ENCODE measurements at regions not wholly inside any gene's neighbourhood (a gene's known extent, or its start where the extent isn't known, plus 50 kb on each side); places are given as distances from the start of the nearest gene placed in this dataset.
"Not testable (repeated sequence)": the region's sequence is repeated elsewhere in the genome, so short reads cannot be mapped to it uniquely, and the experiment has no call there.

DNA sequence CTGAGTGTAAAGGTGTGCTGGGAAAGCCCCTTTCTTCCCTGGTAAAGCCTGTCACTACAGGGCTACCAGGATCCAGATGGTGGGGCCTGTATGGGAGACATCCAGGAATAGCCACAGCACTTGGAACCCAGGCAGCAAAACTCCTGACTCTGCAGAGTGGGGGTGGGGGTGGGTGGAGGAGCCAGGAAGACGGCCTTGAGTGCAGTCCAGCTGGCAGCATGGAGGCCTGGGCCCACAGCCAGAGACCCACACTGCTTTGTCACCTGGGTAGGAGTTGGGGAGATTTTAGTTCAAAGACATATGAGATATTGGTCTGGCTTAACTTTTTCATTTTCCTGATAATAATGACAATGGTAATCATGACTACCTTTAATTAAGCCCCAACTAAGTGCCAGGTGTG, 116.7 kb upstream of the MRPS22 start:
- intact Hi-C loops (cut with DNase I; ENCODE audit: low total_unique reads), result no loop called here
- DNase-seq, result no peak
- Histone ChIP-seq H3K36me3 (no peaks in the 10 kb centered on the region), H3K27ac (no peak overlapping the region), H3K9me3 (no peaks in the 10 kb centered on the region), H3K27me3 (no peaks in the 10 kb centered on the region), H3K4me1 (no peaks in the 10 kb centered on the region), H3K4me3 (no peak overlapping the region)
- in situ Hi-C loops (cut with MboI; ENCODE audit: low pct_ligation_motif_present in 1 of 4, low pct_unique_long_range_greater_than_20kb in 1 of 4, low sequenced_read_pairs in 3 of 4), result no loop called here
- WGBS, 2 donors (ENCODE audit: low coverage in 1 of 2), result 33% methylated on average over 1 of the region's 1 CpG; no CpG with 5 or more reads in 1 of the 2 donors
- TF ChIP-seq, protein P1, sequence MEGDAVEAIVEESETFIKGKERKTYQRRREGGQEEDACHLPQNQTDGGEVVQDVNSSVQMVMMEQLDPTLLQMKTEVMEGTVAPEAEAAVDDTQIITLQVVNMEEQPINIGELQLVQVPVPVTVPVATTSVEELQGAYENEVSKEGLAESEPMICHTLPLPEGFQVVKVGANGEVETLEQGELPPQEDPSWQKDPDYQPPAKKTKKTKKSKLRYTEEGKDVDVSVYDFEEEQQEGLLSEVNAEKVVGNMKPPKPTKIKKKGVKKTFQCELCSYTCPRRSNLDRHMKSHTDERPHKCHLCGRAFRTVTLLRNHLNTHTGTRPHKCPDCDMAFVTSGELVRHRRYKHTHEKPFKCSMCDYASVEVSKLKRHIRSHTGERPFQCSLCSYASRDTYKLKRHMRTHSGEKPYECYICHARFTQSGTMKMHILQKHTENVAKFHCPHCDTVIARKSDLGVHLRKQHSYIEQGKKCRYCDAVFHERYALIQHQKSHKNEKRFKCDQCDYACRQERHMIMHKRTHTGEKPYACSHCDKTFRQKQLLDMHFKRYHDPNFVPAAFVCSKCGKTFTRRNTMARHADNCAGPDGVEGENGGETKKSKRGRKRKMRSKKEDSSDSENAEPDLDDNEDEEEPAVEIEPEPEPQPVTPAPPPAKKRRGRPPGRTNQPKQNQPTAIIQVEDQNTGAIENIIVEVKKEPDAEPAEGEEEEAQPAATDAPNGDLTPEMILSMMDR (IDR thresholded peaks at IDR 0.05), result no peak
- TF ChIP-seq POLR2AphosphoS5 (IDR thresholded peaks at IDR 0.05), result no peak
- no peak for TF ChIP-seq EP300 (IDR thresholded peaks at IDR 0.05; ENCODE audit: low read depth)
- no peak for TF ChIP-seq POLR2A (IDR thresholded peaks at IDR 0.05)

- 78 to 83% methylated on average over 2 to 4 of the region's 4 CpGs for WGBS, 2 donors (ENCODE audit: low coverage in 1 of 2)
- intact Hi-C loops (cut with DNase I; ENCODE audit: low total_unique reads), result no loop called here
Measured at GRCh38 chr3:139227827-139228226, 116.0 kb upstream of the MRPS22 start.

GRCh38 chr3:139230391-139230790, 113.4 kb upstream of the MRPS22 start:
- Histone ChIP-seq H3K4me3 (no peak overlapping the region), H3K9me3 (no peaks in the 10 kb centered on the region), H3K4me1 (no peaks in the 10 kb centered on the region), H3K27ac (no peak overlapping the region), H3K27me3 (no peaks in the 10 kb centered on the region), H3K36me3 (no peaks in the 10 kb centered on the region)
- in situ Hi-C loops (cut with MboI; ENCODE audit: low pct_ligation_motif_present in 1 of 4, low pct_unique_long_range_greater_than_20kb in 1 of 4, low sequenced_read_pairs in 3 of 4) (no loop called here), intact Hi-C loops (cut with DNase I; ENCODE audit: low total_unique reads) (no loop called here)
- no peak for DNase-seq
- 76 to 83% methylated on average over 8 of the region's 8 CpGs for WGBS, 2 donors (ENCODE audit: low coverage in 1 of 2)
- TF ChIP-seq POLR2A (IDR thresholded peaks at IDR 0.05), result no peak

More at GRCh38 chr3:139227827-139228226, 116.0 kb upstream of the MRPS22 start:
- Histone ChIP-seq H3K36me3 (no peaks in the 10 kb centered on the region), H3K27me3 (no peaks in the 10 kb centered on the region), H3K27ac (no peak overlapping the region), H3K9me3 (no peaks in the 10 kb centered on the region), H3K4me1 (no peaks in the 10 kb centered on the region), H3K4me3 (no peak overlapping the region)
- DNase-seq, result no peak
- in situ Hi-C loops (cut with MboI; ENCODE audit: low pct_ligation_motif_present in 1 of 4, low pct_unique_long_range_greater_than_20kb in 1 of 4, low sequenced_read_pairs in 3 of 4), result no loop called here
- no peak for TF ChIP-seq EP300 (IDR thresholded peaks at IDR 0.05; ENCODE audit: low read depth)
- no peak for TF ChIP-seq POLR2AphosphoS5 (IDR thresholded peaks at IDR 0.05)
- TF ChIP-seq, protein P1 (IDR thresholded peaks at IDR 0.05), result no peak

GRCh38 chr3:139231555-139232281, 112.1 kb upstream of the MRPS22 start:
- H3K9me3 ChIP-seq, result no peaks in the 10 kb centered on the region
- TF ChIP-seq, protein P1 (IDR thresholded peaks at IDR 0.05), result no peak
- no peak for TF ChIP-seq EP300 (IDR thresholded peaks at IDR 0.05; ENCODE audit: low read depth)
- TF ChIP-seq POLR2A (IDR thresholded peaks at IDR 0.05), result no peak
- no peak for TF ChIP-seq POLR2AphosphoS5 (IDR thresholded peaks at IDR 0.05)
- in situ Hi-C loops (cut with MboI; ENCODE audit: low pct_ligation_motif_present in 1 of 4, low pct_unique_long_range_greater_than_20kb in 1 of 4, low sequenced_read_pairs in 3 of 4), result no loop called here
- DNase-seq, result no peak
- H3K36me3 ChIP-seq, result no peaks in the 10 kb centered on the region
- H3K4me3 ChIP-seq, result no peak overlapping the region
- WGBS, 2 donors (ENCODE audit: low coverage in 1 of 2), result 75 to 89% methylated on average over 3 to 5 of the region's 5 CpGs
- H3K27ac ChIP-seq, result no peak overlapping the region
- intact Hi-C loops (cut with DNase I; ENCODE audit: low total_unique reads), result no loop called here
- H3K4me1 ChIP-seq, result no peaks in the 10 kb centered on the region
- no peaks in the 10 kb centered on the region for H3K27me3 ChIP-seq

- 86 to 100% methylated on average over 1 to 3 of the region's 3 CpGs for WGBS, 2 donors (ENCODE audit: low coverage in 1 of 2)
- DNase-seq; H3K27me3 ChIP-seq; H3K36me3 ChIP-seq; intact Hi-C loops (cut with DNase I; ENCODE audit: low total_unique reads); H3K9me3 ChIP-seq; H3K27ac ChIP-seq; H3K4me1 ChIP-seq; H3K4me3 ChIP-seq; in situ Hi-C loops (cut with MboI; ENCODE audit: low pct_ligation_motif_present in 1 of 4, low pct_unique_long_range_greater_than_20kb in 1 of 4, low sequenced_read_pairs in 3 of 4): not testable (repeated sequence)
Measured at GRCh38 chr3:139232341-139232740, 111.5 kb upstream of the MRPS22 start.
